DMS114 treated with DMSO at 0.1 percent for 48 hours (cell line): ENCODE measurements at regions not wholly inside any gene's neighbourhood (a gene's known extent, or its start where the extent isn't known, plus 50 kb on each side); places are given as distances from the start of the nearest gene placed in this dataset.

ENCODE experiments used
- DNase-seq: peaks from one replicate; lab custom pipeline; 2025; ENCODE audit not compliant: unreplicated experiment; lab: John Stamatoyannopoulos, UW

DNA sequence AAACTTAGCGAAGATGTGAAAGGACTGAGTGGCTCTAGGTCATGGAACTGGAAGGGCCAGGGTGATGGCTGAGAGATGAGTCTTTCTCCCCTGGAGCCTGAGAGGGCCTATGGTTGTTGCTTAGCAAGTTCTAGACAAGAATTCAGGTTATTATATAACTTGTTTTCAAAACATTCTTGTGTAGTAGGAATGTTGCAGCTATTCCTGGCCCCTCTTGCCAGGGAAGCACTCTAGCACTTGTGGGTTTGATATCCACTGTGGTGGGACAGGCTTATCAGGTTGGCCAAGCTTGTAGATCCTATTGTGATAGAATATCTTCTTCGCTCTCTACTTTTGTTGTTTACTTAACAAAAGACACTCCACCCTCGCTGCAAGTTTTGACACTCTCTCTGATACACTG lies 211.8 kb upstream of the CITED2 start:
- DNase-seq: no peak

GRCh38 chr6:139584599-139584998 lies 210.2 kb upstream of the CITED2 start:
- no peak for DNase-seq

- DNase-seq: no peak
Measured at GRCh38 chr6:139583420-139583819, 209.0 kb upstream of the CITED2 start.

GRCh38 chr6:139582956-139583355 lies 208.5 kb upstream of the CITED2 start:
- no peak for DNase-seq

GRCh38 chr6:139581485-139581865 lies 207.0 kb upstream of the CITED2 start:
- DNase-seq: no peak

DNA sequence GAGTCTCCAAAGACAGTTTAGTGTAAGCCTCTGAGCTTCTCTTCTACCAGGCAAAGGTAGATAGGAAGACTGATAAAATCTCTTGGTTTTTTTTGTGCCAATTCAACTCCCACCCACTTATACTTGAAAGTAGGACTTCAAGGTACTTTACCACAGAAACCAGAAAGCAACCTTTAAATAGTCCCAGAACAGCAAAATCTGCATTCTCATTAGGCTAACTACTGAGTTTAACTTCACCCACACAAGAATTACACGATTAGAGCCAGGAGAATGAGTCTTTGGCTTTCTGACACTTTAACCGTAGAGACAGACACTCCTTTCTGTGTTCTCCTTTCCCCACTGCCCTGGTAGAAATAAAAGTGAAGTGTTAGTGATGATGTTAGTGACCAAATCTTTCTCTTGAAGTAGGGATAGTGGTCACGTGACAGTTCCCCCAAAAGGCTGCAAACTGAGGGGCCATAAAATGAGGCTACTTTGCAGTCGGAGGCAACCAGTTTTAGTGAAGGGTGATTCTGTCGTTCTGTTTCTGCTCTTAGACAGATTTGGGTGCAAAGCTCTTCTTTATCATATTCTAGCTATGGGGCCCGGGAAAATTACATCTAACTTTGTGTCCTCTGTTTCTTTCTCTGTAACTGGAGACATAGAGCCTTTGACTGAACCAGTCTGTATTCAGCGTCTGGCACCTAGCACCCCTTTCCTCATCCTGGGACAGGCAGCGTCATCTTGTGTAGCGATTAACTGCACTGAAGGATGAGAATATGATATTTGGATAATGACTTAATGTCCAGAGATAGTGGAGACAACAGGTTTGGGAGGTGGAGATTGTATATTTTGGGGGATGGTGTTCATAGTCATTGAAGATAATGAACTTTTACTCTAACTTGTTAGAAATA lies 206.4 kb upstream of the CITED2 start:
- DNase-seq: no peak

- DNase-seq: no peak
Measured at GRCh38 chr6:139577763-139578604, 203.5 kb upstream of the CITED2 start.

GRCh38 chr6:139577124-139577762 lies 202.8 kb upstream of the CITED2 start:
- no peak for DNase-seq

GRCh38 chr6:139572001-139572400 lies 197.6 kb upstream of the CITED2 start:
- no peak for DNase-seq

GRCh38 chr6:139570166-139570565 lies 195.7 kb upstream of the CITED2 start:
- DNase-seq: no peak

DNA sequence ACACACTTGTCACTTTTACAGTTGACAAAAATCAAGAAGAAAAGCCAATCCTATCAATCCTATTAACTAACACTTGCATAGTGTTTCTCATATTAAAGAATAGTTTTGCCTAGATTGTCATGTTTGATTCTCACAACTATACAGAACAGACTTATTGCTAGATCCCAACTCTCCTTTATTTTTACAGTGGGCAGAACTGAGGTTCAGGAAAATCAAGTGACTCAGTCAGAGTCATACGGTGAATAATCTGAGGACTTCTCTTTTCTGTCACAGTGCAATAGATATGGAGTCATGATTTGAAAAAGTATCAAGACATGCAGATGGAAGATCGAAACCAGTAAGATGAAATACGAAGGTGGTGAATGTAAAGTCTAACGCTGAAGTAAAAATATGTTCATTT lies 195.1 kb upstream of the CITED2 start:
- DNase-seq: no peak

GRCh38 chr6:139568956-139569538 lies 194.6 kb upstream of the CITED2 start:
- no peak for DNase-seq

GRCh38 chr6:139568151-139568955 lies 193.9 kb upstream of the CITED2 start:
- DNase-seq: no peak

GRCh38 chr6:139567095-139567494 lies 192.6 kb upstream of the CITED2 start:
- DNase-seq: no peak

DNA sequence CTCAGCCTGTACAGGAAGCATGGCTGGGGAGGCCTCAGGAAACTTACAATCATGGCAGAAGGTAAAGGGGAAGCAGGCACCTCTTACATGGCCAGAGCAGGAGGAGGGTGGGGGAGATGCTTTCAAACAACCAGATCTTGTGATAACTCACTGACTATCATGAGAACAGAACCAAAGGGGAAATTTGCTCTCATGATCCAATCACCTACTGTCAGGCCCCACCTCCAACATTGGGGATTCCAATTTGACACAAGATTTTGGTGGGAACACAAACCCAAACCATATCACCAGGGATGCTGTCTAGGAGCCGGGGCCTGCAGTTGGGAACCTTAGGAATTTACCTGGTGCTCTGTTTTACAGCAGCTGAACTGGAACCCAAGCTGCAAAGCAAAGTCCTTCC lies 191.1 kb upstream of the CITED2 start:
- no peak for DNase-seq

DNA sequence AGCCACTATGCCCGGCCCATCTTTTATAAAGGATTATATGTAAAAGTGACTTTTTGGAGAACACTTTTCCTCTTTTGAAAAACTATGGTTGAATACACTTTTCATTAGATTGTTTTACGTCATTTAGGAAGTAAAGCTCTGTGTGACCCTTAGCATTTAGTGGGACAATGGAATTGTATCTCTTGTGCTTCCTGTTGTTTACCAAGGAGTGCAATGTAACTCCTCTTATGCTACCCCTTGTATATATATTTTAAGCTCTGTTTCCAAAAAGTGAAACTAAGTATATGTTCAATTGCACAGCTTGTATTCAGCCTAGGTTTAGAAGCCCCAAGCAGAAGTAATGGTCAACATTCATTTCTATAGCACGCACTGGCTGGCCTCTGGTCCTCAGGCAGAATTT lies 183.1 kb upstream of the CITED2 start:
- no peak for DNase-seq

GRCh38 chr6:139556532-139556931 lies 182.1 kb upstream of the CITED2 start:
- DNase-seq: no peak

GRCh38 chr6:139553916-139554315 lies 179.5 kb upstream of the CITED2 start:
- no peak for DNase-seq

DNA sequence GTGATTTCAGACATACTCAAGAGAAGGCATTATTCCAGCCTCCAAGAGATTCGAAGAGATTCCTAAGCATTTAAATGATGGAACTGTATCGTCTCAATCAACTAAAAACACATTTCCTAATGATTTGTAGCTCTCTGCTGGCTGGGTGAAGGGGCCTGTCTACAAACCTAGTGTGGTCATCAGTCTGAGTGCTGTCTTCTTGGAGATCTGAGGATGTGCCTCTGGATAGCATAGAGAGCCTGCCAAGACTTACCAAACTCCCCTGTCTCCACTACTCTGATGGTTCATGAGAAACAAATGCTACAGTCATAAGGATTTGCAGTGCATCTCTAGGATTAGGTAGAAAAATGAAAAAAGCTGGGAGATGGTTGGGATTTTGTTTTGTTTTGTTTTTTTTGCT lies 176.9 kb upstream of the CITED2 start:
- DNase-seq: no peak

GRCh38 chr6:139550361-139550760 lies 175.9 kb upstream of the CITED2 start:
- DNase-seq: no peak
